NCI-H226 (cell line): ENCODE measurements at regions not wholly inside any gene's neighbourhood (a gene's known extent, or its start where the extent isn't known, plus 50 kb on each side); places are given as distances from the start of the nearest gene placed in this dataset.
A peak's percentile ranks its signal among the peaks of the same experiment; 100 is the strongest.
"Not testable (repeated sequence)": the region's sequence is repeated elsewhere in the genome, so short reads cannot be mapped to it uniquely, and the experiment has no call there.

Source experiments
- DNase-seq: peaks from one replicate; pipeline ENCODE4 v3.0.0-alpha.2; 2015

DNA sequence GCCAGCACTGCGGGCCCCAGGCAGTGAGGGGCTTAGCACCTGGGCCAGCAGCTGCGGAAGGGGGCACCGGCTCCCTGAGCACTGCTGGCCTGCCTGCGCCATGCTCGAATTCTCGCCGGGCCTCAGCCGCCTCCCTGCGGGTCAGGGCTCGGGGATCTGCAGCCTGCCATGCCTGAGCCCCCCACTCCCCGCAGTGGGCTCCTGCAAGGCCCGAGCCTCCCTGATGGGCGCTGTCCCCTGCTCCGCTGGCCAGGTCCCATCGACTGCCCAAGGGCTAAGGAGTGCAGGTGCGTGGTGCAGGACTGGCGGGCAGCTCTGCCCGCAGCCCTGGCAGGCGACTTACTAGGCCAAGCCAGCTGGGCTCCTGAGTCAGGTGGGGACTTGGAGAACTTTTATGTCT, 133.3 kb upstream of the LMNTD1 start:
- DNase-seq: no peak

DNA sequence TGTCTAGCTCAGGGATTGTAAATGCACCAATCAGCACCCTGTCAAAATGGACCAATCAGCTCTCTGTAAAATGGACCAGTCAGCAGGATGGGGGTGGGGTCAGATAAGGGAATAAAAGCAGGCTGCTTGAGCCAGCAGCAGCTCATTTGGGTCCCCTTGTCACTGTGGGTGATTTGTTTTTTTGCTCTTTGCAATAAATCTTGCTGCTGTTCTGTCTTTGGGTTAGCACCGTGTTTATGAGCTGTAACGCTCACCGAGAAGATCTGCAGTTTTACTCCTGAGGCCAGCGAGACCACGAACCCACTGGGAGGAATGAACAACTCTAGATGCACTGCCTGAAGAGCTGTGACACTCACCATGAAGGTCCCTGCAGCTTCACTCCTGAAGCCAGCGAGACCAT, 134.1 kb upstream of the LMNTD1 start:
- no peak for DNase-seq

GRCh38 chr12:25688851-25689250, 135.8 kb upstream of the LMNTD1 start:
- DNase-seq: not testable (repeated sequence)

GRCh38 chr12:25689996-25690501, 137.0 kb upstream of the LMNTD1 start:
- DNase-seq: no peak

GRCh38 chr12:25690996-25691864, 138.1 kb upstream of the LMNTD1 start:
- no peak for DNase-seq

GRCh38 chr12:25691865-25692114, 138.7 kb upstream of the LMNTD1 start:
- no peak for DNase-seq

- DNase-seq: no peak
Measured at GRCh38 chr12:25692115-25693035, 139.3 kb upstream of the LMNTD1 start.

DNA sequence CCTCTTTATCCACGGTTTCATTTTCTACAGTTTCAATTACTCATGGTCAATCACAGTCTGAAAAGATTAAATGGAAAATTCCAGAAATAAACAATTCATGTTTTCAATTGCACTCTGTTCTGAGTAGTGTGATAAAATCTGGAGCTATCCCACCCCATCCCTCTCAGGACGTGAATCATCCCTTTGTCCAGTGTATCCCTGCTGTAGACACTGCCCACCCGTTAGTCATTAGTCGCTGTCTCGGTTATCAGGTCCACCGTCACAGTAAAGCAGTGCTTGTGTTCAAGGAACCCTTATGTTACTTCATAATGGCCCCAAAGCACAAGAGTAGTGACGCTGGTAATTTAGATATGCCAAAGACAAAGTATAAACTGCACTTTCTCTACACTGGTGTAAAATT, 141.0 kb upstream of the LMNTD1 start:
- DNase-seq: peak; percentile 70

- no peak for DNase-seq
Measured at GRCh38 chr12:25695574-25695973, 142.5 kb upstream of the LMNTD1 start.

DNA sequence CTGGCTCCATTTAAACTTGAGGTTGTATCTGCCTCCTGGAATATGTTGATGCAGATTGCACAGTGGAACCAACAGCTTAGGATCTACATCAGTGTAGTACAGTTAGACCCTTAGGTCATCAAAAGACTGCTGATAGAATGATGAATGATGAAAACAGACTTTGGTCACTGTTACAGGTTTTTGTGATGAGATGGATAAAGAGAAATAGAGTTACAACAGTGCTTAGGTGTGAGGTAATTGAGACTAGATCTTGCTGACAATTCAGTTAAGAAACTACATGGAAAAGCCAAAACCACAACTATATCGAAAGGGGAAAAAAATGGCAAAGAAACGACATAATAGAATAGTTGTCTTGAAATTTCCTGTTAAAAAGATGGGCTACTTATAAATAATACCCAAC, 145.7 kb upstream of the LMNTD1 start:
- peak; percentile 9 for DNase-seq

DNA sequence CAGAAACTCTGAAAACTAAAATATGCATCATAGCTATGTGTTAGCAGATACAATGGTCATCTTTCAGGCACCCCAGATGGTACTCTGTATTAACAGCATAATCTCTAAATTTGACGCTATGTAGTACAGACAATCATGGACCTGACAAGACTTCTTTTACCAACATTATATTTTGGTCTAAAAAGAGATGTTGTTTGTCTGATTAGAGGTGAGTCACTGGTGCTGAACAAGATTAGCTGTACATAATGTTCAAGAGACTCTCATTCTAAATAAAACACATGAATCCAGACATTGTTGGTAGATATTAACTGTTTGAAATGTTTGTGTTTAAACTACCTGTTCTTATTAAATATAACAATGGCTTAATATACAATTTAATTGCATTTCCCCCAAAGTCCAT, 146.4 kb upstream of the LMNTD1 start:
- DNase-seq: peak; percentile 23

DNA sequence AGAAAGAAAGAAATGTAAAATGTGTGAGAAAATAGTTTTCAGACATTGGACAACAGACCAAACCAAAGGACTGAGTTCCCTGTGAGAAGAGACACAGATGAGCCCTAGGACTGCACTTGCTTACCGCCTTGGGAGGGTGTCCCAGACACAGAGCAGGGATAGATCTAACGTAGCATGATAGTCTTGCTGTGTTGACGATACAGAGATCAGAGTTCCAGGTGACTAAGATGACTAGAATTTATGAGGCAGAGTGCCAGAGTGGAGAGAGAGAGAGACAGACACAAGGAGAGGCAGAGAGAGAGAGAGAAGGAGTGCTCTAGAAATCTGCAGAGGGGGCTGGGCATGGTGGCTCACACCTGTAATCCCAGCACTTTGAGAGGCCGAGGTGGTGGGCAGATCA, 148.2 kb upstream of the LMNTD1 start:
- DNase-seq: peak; percentile 65

DNA sequence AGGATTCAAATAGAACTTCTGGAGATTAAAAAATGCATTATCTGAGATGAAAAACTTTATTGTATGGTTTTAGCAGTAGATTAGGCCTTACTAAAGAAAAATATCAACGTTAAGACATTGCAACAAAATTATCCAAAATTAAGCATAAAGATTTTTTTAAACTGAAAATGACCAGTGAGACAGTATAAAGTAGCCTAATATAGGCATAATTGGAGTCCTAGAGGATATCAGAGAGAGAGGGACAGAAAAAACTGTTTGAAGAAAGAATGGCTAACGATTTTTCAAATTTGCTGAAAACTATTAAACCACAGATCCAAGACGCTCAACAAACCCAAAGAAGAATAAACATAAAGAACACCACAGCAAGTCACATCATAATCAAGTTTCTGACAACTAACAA, 149.5 kb upstream of the LMNTD1 start:
- DNase-seq: no peak

DNA sequence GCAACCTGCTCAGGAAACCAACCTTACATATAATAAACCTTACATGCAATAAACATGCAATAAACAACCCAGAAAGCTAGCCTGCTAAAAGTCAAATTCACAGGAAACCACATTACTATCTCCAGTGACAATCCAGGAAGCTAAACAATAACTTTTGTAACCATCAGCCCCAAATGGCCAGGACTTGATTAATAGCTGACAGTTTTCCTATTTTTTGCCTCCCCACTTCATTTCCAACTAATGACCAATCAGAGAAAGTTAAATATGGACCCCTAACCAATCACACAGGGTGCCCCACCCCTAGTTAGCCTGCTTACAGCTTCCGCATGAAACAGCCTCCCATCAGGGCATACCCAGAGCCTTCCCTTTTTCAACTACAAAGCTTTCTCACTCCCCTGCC, 152.2 kb upstream of the LMNTD1 start:
- no peak for DNase-seq

DNA sequence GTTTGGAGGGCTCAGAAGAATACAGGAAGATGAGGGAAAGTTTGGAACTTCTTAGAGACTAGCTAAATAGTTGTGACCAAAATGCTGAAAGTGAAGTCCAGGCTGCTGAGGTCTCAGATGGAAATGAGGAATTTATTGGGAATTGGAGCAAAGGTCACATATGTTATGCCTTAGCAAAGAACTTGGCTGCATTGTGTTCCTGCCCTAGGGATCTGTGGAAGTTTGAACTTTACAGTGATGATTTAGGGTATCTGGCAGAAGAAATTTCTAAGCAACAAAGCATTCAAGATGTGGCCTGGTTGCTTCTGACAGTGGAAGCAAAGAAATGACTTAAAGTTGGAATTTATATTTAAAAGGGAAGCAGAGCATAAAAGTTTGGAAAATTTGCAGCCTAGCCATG, 153.6 kb upstream of the LMNTD1 start:
- DNase-seq: not testable (repeated sequence)

DNA sequence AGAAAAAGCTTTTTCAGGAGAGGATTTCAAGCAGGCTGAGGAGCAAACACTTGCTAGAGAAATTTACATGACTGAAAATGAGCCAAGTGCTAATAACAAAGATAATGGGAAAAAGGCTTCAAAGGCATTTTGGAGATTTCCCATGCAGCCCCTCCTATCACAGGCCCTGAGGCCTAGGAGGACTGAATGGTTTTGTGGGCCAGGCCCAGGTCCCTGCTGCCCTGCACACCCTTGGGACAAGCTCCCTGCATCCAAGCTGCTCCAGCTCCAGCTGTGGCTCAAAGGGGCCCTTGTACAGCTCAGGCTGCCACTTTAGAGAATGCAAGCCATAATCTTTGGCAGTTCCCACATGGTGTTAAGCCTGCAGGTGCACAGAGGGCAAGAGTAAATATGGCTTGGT, 154.0 kb upstream of the LMNTD1 start:
- DNase-seq: no peak

- DNase-seq: no peak
Measured at GRCh38 chr12:25708661-25709060, 155.6 kb upstream of the LMNTD1 start.

DNA sequence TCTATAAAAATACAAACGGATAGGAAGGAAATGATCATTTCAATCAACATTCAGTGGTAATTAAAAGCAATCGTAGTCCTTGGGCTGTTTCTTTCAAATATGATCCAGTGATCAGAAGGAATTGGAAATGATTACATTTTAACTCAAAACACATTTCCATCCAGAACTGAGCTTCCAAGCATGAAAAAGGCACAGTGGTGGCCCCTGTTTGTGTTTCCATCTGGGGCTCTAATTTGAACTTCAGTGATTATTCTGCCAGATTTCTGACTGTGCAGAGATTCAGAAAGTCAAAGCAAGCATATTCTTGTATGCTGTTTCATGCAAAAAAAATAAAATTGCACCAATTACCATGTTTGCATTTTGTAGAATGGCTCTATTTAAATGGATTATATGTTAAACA, 157.0 kb upstream of the LMNTD1 start:
- no peak for DNase-seq

- not testable (repeated sequence) for DNase-seq
Measured at GRCh38 chr12:25710938-25711605, 158.0 kb upstream of the LMNTD1 start.

- DNase-seq: no peak
Measured at GRCh38 chr12:25712169-25712568, 159.1 kb upstream of the LMNTD1 start.

DNA sequence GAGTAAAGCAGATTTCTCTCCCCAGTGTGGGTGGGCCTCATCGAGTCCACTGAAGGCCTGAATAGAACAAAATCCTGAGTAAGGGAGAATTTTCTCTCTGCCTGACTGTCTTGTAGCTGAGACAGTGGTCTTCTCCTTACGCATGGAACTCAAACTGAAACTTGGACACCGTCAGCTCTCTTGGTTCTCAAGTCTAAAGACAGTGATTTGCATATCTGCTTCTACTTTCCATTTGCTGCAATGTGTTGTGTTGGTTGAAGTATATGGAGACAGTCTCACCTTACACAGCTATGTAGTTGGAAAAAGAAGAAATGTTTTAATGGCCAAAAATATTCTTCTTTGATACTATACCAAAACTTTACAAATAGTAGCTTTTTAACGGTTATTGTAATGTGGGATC, 160.2 kb upstream of the LMNTD1 start:
- DNase-seq: no peak

DNA sequence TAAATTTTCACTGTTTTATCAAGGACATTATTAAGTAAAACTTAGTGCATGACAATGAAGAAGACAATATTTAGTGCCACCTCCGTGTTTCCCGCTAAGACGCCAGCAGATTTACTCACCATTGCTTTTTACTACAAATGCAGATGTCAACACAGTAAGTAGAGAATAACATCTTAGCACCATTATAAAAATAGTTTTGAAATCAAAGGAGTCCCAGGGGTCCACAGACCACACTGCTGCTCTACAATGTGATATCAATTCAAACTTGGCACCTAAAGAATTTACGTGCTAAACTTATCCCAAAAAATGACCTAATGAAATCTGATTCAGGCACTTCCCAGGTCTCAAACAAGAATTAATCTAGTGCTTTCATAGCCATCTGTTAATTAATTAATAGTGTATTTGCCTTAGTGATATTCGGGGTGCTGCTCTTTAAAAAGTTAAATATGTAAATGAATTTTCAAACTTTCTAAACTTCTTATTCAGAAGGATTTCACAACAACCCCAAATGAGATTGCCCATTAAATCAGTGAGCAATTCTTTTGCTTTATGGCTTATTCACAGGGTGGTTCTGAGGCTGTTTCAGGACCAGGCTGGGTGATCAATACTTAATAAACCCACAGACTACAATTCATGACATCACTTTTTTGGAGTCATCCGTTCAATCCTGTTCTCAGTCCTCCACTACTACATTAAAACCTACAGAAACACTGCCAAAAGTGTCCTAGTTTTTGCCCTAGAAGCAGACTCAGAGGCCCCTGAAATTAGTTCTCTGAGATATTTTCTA, 161.3 kb upstream of the LMNTD1 start:
- DNase-seq: no peak

DNA sequence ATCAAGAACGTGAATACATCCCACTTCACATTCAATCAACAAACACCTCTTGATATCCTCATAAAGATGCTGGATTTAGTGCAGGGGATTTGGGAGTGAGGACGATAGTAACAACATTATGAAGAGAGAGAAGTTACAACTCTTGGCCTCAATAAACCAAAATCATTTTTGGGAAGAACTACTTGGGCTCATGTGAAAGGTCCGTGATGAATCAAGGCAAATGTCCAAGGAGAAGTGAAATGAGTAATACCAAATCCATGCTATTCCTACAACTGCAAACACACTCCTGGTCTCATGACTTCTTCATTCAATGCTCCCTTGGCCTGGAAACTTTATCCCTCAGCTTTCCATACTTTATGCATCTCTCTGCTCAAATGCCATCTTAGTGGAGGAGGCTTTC, 162.0 kb upstream of the LMNTD1 start:
- DNase-seq: no peak
